GF-D8 (cell line): ENCODE measurements at regions not wholly inside any gene's neighbourhood (a gene's known extent, or its start where the extent isn't known, plus 50 kb on each side); places are given as distances from the start of the nearest gene placed in this dataset.

Source experiments
- DNase-seq: peaks from one replicate; lab custom pipeline; 2025; lab: John Stamatoyannopoulos, UW

DNA sequence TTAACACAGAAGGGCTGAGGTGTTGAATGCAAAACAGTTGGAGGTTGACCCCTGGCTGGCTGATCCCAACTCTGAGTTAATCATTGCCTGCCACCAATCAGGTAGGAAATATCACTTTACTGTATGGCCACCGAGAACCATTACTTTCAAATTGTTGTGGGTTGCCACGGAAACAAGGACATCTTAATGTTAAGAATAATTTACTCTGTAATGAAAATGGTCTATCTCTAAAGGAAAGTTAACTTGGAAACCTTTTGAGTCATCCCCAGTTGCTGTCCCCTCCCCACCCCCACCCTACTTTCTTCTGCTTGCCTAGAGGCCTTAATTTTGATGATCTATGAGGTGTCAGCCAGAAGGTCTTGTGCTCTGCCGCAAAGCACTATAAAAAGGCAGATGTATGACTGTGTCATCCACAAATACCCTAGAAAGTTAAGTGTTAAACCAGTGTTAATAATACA is 78.7 kb upstream of the SNRK start:
- DNase-seq, result no peak

DNA sequence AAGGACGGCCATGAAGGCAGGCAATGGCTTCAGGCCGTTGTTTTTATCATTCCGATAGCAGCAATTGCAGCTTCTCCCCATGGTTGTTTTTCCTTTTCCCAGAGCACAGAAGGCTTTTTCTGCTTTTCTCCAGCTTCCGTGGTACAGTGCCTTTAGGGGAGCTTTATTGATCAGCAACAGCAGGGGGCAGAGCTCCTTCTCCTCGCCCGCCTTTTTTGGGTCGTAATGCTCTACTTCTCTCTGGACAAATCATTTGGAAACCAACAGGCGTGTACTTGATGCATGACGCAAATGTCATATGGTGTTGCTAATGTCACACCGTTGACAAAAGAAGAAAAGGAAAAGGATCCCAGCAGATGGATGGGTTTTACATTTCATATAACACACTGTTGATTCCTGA is 79.7 kb upstream of the SNRK start:
- no peak for DNase-seq

DNA sequence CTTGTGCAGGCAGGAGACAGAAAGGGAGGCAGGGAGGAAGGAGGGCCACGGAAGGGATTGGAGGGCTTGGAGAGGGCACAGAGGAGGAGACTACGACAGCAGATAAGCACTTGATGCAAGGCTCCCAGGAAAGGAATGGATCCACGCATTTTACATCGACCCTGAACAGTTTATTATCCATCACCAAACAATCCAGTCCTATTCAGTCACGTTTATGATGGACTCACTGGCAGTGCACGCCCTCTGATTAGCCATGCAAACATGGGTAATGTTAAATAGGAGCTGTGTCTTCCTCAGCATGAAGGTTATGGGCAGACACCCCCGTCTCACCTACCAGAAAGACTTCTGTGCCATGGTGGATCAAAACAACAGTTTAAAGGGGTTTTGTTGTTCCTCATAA is 80.2 kb upstream of the SNRK start:
- DNase-seq, result no peak

DNA sequence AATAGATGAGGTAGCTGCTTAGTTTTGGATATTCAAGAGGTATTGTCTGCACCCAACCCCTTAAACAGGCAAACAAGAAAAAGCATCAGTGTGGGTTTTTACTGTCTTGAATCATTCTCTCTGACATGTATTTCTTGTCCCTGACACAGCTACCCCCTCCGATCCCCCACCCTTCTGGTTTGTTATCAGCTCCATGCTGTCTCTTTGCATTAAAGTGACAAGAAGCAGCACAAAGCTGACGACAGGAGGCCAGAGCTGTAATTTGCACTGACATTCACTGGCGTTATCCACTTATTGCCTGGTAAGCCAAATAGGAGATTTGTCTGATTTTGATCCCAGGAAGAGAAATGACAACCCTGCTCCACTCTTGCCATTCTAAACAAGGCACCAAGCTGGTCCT is 83.3 kb upstream of the SNRK start:
- no peak for DNase-seq

DNA sequence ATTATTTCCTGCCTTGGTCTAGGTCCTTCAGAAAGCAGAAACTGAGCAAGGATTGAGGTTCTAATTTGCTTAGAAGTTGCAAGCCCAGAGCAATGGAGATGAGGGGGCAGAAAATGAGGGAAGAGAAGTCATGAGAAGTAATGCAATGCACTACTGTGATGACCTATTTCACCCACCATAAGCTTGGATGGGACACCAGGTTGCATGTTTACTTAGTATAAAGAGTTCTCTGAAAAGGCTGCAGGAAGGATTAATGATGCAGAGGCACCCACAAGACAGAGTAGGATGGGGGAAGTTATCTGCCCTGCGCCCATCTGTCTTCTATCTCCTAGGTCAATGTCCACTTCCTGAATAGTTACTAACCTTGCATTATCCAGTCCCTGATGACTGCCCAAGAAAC is 84.8 kb upstream of the SNRK start:
- DNase-seq, result no peak

DNA sequence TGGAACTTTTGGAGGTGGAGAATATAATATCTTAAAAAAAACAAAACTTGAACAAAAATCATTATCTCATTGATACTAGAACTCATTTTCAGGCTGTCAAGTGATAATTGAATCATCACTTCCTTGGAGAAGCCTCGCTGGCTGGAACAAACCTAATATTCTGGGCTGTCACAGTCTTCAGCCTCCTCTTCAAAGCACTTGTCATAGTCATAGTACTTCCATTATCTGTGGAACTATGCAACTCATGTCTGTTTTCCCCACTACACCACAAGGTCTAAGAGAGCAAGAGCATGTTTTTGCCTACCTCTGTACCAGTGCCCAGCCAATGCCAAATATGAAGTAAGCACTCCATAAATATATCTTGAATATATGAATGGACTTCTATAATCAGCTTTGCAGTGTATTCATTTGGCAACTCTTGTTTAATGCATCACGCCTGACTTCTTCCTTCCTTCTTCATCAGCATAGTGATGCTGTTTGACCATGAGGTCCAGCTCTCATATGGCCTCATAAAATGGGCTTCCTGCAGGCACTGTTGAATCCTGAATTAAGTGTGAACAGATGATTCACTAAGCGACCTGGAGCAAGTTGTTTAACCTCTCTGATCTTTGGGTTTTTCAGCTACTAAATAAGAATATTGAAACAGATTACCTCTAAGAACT is 86.6 kb upstream of the SNRK start:
- DNase-seq, result no peak

DNA sequence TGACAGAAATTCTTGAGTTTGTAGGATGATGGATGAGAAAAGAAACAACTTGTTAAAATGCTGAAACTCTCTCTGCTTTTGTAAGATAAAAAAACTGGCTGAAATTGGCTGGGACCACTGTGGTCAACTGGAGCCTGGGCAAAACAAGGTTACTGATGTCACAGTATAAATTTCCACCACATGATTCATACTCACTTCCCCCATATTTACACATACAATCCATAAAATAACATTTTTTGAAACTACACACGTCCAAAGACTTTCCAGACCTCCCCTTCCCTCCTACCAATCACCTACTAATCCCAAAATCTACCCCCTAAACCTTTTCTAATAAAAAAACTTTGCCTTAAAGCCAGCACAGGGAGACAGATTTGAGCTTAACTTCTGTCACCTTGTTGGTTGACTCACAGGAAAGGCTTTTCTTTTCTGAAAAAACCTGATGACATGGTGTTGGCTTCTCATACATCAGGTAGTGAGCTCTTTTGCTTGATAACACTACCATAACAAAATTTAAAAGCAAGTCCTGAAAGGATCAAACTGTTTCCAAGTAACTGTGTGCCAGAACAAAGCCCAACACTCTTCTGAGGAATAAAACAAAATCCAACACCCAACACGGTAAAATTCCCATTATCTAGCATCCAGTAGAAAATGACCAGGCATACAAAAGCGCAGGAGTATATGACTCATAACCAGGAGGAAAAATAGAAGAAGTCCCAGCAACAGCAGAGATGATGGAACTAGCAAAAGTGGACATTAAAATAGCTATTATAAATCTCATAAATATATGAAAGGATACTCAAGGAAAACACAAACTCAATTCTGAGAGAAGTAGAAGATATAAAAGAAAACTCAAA is 87.3 kb upstream of the SNRK start:
- DNase-seq, result no peak

DNA sequence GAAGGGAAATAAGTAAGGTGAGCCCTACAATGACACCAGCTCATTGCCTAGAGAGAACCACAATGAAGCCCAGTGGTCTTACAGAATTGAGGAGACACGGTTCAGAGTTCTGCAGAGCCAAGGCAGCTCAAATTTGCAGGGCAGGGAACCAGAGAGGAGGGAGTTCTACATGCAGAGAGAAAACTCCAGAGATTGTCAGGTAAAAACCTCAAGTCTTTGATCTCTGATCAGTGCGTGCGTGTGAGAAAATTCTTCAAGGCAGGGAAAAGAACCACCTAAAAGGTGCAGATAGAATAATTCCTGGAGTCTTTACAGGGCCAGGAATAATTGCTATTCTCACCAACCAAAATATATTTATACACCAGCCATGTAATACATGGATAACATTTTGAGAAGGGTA is 88.0 kb upstream of the SNRK start:
- DNase-seq, result no peak

DNA sequence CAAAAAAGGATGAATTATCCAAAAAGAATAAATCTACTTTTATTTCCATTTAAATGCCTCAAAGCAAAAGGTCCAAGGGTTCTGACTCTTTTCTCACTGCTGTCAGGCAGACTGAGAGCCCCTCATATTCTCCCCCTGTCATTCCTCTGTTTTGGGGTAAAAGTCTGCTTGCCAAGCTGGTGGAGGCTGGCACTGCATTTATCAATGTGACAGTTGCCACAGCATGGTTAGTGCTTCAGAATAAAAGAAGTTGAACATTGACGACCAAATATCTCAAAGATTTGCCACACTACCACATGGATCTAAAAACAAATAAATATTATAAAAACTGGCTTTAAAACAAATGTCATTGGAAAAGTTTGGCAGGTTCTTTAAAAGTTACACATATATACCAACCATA is 89.2 kb upstream of the SNRK start:
- DNase-seq, result no peak

DNA sequence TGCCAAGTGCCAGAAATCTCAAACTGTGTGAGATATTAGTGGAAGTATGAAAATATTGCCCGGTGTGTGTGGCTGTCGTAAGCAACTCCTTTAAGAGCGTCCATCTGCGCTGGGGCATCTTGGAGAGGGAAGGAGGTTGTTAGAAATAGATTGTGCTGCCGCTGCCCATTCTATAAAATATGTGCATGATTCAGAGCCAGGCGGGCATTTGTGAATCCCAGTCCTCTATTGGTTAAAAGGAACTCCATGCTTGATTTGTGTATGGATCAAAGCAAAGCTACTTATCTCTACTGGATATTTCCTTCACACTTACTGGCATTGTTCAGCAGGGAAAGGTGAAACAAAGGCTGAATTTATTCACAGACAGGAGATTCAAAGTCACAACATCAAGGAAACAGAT is 89.6 kb upstream of the SNRK start:
- no peak for DNase-seq

DNA sequence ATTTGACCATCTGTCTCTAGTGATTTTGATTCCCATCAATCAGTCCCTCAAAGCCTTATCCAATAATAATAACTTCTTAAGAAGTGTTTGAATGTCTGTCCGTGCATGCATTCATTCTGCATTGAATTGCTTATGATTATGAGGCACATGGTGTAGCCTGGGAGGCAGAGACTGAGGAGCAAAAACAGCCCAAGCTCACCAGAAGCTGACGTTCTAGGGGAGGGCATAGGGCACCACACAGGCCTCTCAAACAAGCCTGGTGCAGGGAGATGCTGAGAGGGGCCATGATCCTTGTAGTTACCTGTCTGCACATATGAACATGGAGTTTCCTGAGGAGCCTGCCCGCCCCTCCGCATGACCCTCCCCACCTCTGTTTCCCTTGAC is 89.2 kb upstream of the POMGNT2 start:
- DNase-seq, result no peak

DNA sequence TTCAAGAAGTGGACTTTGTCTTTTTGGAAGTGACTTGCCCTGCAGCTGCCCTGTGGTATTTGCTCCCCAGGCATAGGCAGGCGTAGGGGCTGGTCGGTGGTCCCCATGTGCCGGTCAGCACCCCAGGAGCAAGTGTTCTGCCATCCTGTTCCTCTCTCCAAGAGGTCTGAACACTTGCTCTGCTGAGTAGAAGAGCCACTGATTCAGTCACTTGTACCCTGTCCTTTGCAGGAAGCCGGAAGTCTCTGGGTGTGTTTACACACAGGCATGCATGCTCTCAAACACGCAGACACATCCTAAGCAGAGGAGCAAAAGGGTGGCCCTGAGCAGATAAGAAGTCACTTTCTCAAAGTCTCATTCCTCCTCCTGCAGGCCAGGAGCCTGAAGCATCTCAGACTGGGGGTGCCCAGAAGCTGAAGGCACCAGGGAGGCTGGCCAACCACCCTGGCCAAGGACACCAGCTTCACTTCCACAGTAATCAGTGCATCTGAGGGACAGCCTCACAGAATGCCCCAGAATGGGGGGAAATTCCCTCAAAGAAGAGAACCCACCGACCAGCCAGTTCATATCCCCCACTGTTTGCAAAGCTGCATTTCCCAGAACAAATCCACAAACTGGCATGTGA is 88.7 kb upstream of the POMGNT2 start:
- DNase-seq, result no peak

DNA sequence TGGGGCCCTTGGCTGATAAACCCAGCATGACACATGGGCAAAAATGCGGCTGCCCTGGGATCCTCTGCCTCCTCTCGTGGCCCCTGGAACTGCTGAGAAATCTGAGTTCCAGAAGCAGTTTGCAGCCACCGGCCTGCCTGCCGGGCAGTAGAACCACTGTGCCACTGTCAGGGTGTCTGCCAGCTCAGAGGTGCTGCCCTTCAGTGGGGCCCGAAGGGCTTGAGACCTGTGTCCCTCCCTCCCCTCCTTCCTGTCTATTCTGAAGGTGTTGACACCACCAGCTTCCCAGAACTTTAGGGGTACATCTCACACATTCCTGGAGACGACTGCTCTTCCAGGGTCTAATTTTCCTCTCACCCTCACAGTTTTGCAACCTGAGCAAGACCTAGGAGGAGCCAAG is 88.2 kb upstream of the POMGNT2 start:
- no peak for DNase-seq

DNA sequence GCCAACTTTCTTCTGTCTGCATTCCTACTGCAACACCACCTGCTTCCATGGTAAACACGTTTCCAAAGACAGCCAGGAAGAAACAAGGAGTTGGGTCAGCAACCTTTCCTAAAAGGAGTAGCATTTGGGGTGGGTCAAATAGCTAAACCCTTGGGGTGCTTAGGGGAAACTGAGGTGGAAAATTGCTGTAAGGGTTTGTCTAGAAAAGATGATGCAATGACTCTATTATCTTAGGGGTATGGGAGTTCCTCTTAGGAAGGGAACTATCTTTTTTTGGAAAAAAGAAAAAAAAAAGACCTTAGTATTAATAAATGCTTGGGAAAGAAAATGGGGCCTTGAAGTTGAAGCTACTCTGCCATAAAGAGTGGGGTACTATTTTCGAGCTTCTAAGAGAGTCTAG is 86.1 kb upstream of the POMGNT2 start:
- no peak for DNase-seq

DNA sequence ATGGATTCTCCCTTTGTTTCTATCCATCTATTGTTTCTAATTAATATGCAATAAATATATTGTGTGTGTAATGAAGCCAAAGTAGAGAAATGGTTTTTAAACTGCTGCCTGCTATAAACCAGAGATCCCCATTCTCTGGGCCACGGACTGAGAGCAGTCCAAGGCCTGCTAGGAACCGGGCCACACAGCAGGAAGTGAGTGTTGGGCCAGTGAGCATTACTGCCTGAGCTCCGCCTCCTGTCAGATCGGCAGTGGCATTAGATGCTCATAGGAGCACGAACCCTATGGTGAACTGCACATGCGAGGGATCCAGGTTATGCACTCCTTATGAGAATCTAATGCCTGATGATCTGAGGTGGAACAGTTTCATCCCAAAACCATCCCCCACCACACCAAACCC is 85.2 kb upstream of the POMGNT2 start:
- no peak for DNase-seq

DNA sequence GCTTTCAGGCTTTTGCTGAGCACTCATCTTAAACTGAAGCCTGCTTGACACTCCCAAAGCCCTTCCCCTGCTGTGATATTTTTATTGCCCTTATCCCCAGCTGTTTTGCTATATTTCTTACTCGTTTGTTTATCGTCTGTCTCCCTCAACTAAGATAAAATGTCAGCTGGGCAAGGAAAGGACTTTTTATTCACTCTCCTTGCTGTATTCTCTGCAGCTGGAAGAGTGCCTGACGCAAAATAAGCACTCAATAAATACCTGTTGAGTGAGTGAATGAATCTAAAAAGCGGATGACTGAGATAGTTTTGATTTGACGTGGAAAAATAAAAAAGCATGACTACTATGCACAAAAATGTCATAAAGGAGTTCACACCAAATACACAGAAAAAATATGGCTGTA is 84.8 kb upstream of the POMGNT2 start:
- DNase-seq, result no peak

DNA sequence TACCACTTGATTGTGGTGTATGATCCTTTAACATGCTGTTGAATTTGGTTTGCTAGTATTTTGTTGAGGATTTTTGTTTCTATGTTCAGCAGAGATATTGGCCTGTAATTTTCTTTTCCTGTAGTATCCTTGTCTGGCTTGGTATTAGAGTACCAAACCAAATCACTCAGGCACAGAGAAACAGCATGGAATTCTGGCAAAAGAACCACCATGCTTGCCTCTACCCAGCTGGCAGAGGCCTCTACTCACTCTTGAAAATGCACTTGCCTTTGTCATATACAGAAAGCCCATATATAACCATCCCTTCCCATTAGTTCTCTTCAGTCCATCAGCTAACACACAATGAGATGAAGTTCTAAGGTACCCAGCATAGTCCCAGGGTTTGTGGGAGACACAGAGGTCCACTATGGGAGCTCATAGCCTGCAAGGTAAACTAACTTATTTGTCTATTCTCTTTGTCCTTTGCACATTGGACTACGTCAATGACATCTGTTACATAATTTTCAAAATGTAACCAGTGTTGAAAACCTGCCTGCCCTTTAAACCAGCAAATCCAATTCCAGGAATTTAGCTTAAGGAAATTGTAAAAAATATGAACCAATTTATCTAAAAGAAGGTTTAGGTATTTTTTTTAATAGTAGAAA is 82.1 kb upstream of the POMGNT2 start:
- no peak for DNase-seq

DNA sequence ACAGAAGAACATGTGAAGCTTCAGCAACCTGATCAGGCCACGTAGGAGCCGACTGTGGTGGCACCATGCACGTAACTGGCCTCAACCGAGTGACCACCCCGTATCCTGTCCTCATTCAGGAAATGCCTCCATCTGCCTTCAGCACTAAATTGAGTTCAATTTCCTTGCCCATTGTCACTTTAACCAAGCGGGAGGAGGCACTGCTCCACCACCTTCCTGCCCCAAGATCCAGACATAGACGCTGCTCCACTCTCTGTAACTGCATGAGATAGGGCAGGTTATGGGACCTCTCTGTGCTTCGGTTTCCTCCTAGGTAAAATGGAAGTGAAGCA is 80.1 kb upstream of the POMGNT2 start:
- DNase-seq, result no peak

DNA sequence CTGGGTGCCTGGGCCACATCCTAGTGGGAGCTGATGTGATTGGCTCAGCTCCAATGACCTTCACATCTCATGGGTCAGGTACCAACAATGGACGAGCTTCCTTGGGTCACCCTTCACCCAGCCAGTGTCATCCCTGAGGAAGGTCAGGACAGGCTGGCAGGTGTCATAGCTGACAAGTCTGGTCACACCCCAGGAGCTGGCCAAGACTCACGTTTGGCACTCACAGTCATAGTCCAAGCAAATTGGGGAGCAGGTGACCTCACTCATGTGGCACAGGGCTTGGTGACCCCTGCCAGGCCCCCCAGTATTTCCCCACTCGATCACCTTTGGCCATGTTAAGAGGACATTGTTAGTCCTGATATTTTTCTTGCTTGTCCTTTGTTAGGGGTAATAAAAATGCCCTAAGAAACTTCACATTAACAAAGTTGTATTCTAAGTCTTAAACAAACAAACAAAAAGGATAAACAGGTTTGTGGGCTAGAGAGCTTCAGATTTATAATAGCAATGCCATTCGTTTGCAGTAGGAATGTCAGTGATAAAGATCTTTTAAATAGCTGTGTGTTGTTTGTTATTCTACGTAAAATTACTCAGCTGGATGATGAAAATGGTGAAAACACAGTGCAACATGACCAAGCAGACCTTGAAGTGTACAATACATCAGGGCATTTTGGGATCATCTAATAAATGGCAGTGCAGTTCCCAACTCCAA is 79.5 kb upstream of the POMGNT2 start:
- no peak for DNase-seq

DNA sequence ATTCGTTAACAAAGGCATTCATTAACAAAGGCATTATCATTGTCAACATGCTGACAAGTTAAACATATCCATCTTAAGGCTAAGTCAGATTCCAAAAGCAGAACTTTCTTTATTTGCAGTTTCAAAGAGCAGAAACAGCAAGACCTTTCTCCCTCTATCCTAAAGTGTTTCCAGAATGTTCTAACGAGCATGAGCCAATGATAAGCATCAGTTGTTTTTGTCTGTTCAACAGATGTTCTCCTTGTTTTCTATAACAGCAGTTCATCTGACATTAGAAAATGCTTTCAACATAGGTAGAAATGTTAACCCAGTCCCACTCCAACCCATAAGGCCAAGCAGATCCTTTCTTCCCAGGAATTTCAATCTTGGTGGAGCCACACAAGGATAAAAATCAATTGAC is 77.6 kb upstream of the POMGNT2 start:
- no peak for DNase-seq

DNA sequence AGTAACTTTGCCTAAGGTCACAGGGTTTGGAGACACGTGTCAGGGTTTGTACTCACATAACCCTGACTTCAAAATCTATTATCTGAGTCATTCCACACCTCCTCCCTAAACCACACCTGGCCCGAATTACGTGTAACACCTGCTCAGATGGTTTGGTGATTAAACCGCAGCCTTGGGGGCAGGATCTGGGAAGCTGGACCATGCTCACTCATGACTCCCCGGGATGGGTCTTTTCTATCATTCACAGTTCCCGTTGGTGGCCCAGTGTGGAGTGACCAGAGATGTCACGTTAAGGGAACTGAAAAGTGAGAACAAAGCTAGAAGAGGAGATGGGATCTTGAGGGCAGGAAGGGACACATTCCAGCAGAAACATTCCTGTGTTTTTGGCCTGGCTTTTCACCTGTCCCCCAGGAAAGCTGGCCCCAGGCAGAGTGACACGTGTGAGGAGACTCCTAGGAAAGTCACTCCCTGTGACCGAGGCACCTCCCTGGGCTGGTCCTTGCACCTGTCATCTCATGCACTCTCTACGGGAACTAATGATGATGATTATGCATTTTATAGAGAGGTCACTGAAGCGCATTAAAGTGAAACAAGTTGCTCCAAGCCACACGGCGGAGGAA is 75.4 kb upstream of the POMGNT2 start:
- DNase-seq, result no peak

DNA sequence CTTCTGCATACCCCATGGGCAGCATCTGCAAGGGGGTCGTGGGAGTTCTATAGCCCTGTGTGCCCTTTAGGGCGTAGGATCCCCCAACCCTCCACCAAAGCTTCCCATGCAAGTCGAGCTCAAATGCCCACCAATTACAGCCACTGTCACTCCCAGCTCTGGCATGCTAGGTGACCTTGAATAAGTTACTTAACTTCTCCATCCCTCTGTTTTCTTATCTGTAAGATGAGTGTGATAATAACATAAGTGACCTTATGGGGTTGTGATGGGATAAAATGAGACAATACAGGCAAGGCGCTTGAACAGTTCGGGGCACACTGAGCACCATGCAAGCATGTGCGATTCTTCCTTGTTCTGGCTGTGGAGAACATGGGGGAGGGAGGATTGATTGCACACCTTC is 74.8 kb upstream of the POMGNT2 start:
- no peak for DNase-seq
